ENCODE measurements at regions not wholly inside any gene's neighbourhood (a gene's known extent, or its start where the extent isn't known, plus 50 kb on each side); places are given as distances from the start of the nearest gene placed in this dataset.

DNA sequence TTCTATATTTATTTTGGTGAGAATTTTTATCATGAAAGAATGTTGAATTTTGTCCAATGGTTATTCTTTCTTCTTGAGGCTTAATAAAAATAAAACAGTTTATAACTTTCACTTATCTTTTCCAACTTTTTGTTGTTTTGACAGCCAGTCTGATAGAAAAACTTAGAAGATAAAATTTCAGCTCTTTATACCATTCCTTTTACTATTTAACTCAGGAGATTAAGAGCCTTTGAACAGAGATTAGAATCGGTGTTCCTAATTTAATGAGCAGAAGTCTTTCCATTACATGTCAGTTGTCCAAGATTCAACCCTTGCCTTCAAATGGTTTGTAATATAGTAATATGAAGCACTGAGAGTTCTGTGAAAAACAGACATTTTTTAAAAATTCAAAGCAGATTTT is 97.8 kb upstream of the SEC61G start:
- TF ChIP-seq, protein P1, sequence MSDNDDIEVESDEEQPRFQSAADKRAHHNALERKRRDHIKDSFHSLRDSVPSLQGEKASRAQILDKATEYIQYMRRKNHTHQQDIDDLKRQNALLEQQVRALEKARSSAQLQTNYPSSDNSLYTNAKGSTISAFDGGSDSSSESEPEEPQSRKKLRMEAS (IDR thresholded peaks at IDR 0.05): no peak
- TF ChIP-seq POLR2A (IDR thresholded peaks at IDR 0.05; ENCODE audit: borderline replicate concordance, extremely low read depth, insufficient read depth, insufficient read length) (no peak), EZH2 (IDR thresholded peaks at IDR 0.05) (no peak), RAD21 (IDR thresholded peaks at IDR 0.05; ENCODE audit: low read depth) (no peak), POLR2AphosphoS5 (IDR thresholded peaks at IDR 0.05; ENCODE audit: low read depth, low read length) (no peak), YY1 (IDR thresholded peaks at IDR 0.05; ENCODE audit: extremely low read depth, insufficient replicate concordance, low read depth, low read length) (no peak), ZFX (IDR thresholded peaks at IDR 0.05) (no peak), CBX3 (IDR thresholded peaks at IDR 0.05; ENCODE audit: low read depth) (no peak)
- TF ChIP-seq, protein P2, sequence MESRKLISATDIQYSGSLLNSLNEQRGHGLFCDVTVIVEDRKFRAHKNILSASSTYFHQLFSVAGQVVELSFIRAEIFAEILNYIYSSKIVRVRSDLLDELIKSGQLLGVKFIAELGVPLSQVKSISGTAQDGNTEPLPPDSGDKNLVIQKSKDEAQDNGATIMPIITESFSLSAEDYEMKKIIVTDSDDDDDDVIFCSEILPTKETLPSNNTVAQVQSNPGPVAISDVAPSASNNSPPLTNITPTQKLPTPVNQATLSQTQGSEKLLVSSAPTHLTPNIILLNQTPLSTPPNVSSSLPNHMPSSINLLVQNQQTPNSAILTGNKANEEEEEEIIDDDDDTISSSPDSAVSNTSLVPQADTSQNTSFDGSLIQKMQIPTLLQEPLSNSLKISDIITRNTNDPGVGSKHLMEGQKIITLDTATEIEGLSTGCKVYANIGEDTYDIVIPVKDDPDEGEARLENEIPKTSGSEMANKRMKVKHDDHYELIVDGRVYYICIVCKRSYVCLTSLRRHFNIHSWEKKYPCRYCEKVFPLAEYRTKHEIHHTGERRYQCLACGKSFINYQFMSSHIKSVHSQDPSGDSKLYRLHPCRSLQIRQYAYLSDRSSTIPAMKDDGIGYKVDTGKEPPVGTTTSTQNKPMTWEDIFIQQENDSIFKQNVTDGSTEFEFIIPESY (IDR thresholded peaks at IDR 0.05; ENCODE audit: extremely low read depth, insufficient replicate concordance, low read length): no peak
- TF ChIP-seq, protein P3, sequence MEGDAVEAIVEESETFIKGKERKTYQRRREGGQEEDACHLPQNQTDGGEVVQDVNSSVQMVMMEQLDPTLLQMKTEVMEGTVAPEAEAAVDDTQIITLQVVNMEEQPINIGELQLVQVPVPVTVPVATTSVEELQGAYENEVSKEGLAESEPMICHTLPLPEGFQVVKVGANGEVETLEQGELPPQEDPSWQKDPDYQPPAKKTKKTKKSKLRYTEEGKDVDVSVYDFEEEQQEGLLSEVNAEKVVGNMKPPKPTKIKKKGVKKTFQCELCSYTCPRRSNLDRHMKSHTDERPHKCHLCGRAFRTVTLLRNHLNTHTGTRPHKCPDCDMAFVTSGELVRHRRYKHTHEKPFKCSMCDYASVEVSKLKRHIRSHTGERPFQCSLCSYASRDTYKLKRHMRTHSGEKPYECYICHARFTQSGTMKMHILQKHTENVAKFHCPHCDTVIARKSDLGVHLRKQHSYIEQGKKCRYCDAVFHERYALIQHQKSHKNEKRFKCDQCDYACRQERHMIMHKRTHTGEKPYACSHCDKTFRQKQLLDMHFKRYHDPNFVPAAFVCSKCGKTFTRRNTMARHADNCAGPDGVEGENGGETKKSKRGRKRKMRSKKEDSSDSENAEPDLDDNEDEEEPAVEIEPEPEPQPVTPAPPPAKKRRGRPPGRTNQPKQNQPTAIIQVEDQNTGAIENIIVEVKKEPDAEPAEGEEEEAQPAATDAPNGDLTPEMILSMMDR (IDR thresholded peaks at IDR 0.05 in 2 of 3, conservative IDR thresholded peaks at IDR 0.05 in 1 of 3; ENCODE audit: borderline replicate concordance in 1 of 3, insufficient read depth in 1 of 3, low read depth in 2 of 3, low read length in 2 of 3): no peak
- TF ChIP-seq, protein P4, sequence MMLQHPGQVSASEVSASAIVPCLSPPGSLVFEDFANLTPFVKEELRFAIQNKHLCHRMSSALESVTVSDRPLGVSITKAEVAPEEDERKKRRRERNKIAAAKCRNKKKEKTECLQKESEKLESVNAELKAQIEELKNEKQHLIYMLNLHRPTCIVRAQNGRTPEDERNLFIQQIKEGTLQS (IDR thresholded peaks at IDR 0.05): no peak
- TF ChIP-seq, protein P5, sequence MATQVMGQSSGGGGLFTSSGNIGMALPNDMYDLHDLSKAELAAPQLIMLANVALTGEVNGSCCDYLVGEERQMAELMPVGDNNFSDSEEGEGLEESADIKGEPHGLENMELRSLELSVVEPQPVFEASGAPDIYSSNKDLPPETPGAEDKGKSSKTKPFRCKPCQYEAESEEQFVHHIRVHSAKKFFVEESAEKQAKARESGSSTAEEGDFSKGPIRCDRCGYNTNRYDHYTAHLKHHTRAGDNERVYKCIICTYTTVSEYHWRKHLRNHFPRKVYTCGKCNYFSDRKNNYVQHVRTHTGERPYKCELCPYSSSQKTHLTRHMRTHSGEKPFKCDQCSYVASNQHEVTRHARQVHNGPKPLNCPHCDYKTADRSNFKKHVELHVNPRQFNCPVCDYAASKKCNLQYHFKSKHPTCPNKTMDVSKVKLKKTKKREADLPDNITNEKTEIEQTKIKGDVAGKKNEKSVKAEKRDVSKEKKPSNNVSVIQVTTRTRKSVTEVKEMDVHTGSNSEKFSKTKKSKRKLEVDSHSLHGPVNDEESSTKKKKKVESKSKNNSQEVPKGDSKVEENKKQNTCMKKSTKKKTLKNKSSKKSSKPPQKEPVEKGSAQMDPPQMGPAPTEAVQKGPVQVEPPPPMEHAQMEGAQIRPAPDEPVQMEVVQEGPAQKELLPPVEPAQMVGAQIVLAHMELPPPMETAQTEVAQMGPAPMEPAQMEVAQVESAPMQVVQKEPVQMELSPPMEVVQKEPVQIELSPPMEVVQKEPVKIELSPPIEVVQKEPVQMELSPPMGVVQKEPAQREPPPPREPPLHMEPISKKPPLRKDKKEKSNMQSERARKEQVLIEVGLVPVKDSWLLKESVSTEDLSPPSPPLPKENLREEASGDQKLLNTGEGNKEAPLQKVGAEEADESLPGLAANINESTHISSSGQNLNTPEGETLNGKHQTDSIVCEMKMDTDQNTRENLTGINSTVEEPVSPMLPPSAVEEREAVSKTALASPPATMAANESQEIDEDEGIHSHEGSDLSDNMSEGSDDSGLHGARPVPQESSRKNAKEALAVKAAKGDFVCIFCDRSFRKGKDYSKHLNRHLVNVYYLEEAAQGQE (IDR thresholded peaks at IDR 0.05; ENCODE audit: low read depth): no peak
